ENCODE measurements at regions not wholly inside any gene's neighbourhood (a gene's known extent, or its start where the extent isn't known, plus 50 kb on each side); places are given as distances from the start of the nearest gene placed in this dataset.

DNA sequence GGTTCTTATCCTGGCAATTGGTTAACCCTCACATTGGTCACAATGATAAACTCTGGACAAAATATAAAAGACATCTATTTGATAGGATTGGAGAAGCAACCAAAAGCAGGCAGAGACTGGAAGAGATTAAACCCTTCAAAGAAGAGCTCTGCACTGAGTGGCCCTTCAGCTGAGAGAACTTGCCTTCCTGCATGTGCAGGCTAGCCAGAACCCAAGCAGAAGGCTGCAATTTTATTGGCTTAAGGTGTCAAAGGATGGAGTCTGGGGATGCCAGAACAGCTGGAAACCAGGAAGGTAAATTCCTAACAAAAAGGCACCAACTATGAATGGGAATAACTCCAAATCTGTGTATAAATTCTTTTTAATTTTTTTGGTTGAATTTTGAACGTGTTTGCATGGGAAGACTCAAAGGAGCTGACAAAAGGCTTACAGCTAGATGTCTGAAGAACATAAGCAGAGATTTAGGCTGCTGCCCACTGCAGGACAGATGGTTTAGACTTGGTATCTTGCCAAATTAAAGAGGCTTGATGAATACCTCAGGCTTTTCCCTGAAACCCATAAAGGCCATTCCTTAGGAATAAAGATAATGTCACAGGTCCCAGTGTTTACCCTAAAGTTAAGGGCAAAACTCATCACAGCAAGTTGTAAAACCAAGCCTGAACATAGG, 66.3 kb downstream of the NR2F1 start:
- DNase-seq (no peak), ATAC-seq (ENCODE audit: low read depth) (no peak)
- H3K27ac Mint-ChIP-seq = no peak overlapping the region
- H3K27me3 Mint-ChIP-seq = no peaks in the 10 kb centered on the region
- H3K4me3 Mint-ChIP-seq = no peak overlapping the region
- peaks cover 6% of the 10 kb centered on the region for H3K4me1 Mint-ChIP-seq
- peaks cover 2% of the 10 kb centered on the region for H3K36me3 Mint-ChIP-seq
- peaks cover 2% of the 10 kb centered on the region for H3K9me3 Mint-ChIP-seq
- POLR2A ChIA-PET = no interaction called here

DNA sequence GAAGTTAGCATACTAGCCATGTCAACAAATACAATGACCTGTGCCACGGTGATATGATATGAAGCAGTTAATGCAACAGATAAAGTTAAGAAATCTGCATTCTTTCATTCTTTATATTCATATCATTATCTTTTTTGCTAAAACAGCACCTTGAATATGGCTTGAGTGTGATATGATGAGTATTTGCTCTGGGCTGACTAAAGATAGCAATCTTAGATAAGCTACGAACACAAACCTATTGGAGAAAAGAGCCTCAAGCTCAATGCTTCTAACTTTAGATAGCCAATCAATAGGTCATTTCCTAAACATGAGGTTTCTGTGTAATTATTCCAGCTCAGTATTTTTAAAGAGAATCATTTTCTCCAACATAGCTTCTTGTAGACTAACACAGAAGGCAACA, 61.7 kb downstream of the NR2F1 start:
- ATAC-seq (ENCODE audit: low read depth) = no peak
- Mint-ChIP-seq H3K4me3 (no peak overlapping the region), H3K27me3 (no peaks in the 10 kb centered on the region), H3K36me3 (no peaks in the 10 kb centered on the region), H3K4me1 (peaks cover under 1% of the 10 kb centered on the region), H3K9me3 (no peaks in the 10 kb centered on the region), H3K27ac (no peak overlapping the region)
- DNase-seq = no peak
- POLR2A ChIA-PET = no interaction called here
